HG03175 (cell line): ENCODE measurements at regions not wholly inside any gene's neighbourhood (a gene's known extent, or its start where the extent isn't known, plus 50 kb on each side); places are given as distances from the start of the nearest gene placed in this dataset.
"Not testable (repeated sequence)": the region's sequence is repeated elsewhere in the genome, so short reads cannot be mapped to it uniquely, and the experiment has no call there.

ENCODE experiments used
- ATAC-seq: cut with Tn5 transposase; IDR thresholded peaks from one replicate; pipeline ENCODE4 v1.9.1; 2021; ENCODE audit warnings: mild to moderate bottlenecking, moderate library complexity; ENCODE audit not compliant: unreplicated experiment

DNA sequence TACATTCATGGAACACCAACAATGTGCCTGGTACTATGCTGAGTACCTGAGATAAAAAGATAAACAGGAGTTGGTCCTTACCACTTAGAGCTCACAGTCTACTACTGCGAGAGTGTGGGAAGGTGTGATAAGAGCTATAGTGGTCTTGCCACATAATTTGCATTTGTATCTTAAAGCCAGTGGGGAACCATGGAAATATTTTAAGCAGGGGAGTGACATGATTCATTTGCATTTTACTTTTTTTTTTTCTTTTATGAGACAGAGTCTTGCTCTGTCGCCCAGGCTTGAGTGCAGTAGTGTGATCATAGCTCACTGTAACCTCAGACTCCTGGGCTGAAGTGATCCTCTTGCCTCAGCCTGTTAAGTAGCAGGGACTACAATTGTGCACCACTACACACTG lies 53.6 kb downstream of the SRGAP2 start:
- ATAC-seq, result peak; percentile 94

DNA sequence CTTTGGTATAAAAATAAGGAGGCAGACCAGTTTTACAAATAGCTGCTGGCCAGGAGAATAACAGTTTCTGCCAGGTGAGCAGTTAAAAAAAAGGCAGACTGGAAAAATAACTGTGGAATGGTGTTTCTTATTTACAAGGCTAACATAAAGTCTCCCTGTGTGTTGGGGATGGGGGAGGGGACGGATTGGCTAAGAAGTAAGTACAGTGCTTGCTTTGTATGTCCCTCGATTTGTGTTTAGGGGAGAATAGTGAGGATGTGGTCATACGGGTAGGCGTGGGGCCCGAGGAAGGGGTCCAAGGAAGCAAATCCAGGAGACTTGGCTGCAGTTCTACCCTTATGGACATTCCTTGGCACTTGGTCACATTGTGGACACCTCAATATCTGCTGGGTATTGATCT lies 58.1 kb downstream of the SRGAP2 start:
- not testable (repeated sequence) for ATAC-seq

DNA sequence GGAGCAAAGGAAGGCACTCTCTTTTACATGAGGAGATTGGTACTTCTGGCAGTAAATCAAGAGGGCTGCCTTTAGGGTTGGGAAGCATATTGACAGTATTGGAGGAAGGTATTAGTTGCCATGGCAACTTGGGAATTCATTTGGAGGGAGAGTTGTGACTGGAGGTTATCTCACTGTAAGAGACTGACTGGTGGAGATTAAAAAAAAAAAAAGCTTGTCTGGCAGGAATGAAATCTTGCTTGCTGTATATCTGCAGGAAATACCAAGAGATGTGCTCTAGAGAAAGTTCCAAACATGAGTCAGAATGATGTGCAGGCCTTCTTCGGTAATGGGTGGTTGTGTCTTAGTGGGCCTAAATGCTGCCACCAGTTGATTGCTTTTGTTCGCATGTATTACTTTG lies 59.1 kb downstream of the SRGAP2 start:
- not testable (repeated sequence) for ATAC-seq

DNA sequence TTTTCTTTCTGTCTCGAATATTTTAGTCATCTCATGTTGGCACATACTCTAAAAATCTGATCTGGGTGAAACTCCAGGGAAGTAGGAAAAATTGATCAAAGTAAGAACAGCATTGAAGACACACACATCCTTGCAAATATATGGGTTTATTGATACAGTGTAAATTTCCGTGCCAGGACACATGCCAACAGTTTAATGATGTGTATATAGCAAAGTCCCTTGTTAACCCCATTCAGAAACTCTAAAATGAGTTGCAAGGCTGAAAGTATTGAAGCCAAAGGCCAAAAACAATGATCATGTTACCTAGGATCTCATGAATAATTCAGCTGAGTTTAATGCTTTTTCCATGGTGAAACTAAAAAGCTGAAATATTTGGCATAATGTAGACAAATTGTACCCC lies 61.6 kb downstream of the SRGAP2 start:
- not testable (repeated sequence) for ATAC-seq

DNA sequence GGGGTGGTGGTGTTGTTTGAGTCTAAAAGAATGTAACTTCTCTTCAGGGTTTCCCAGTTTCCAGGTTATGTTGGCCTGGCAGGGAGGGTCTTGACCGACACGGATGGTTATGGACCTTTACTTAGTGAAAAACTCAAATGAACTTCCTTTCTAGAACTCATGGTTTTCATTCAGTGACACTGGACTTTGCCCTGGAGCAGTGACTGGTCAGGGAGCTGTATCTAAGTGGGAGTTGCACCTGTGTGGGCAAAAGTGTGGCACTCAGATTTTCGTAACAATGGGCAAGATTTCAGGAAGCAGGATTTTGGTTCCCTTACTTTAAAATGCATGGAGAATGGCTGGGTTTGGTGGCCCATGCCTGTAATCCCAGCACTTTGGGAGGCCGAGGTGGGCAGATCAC lies 67.8 kb downstream of the SRGAP2 start:
- not testable (repeated sequence) for ATAC-seq

DNA sequence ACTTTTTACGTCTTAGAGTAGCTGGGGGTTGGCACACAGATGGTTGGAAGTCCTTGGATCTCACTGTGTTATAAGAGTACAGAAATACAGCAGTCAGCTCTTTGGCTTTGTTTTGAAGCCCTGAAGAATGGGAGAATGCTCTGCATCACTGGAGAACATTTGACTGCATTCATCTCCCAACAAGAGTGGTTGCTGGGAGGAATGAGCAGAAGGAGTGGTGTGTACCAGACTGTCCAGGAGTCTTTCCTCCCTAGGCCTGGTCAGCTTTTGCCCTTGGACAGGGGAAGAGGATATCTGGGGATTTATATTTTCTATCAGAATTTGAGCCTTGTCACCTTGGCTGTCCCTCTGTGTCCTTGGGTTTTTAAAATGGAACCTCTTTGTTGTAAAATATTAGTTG lies 69.8 kb downstream of the SRGAP2 start:
- not testable (repeated sequence) for ATAC-seq

DNA sequence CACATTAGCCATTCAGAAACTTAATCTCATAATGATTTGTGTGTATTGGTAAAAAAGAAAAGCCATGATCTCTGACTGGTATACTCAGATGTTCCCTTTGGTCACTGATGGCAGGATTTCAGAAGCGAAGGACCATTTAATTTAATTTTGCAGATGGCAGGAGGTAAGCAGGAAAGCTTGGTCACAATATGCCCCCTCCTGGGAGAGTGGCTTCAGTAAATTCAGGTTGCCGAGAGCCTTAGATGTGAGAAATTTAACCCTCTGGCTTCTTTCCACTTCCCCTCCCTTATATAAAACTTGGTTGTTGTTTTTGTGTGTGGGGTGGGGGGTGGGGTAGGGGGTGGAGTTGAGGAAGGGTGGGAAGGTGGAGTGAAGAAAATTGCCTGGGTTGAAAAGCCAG lies 72.8 kb downstream of the SRGAP2 start:
- ATAC-seq, result not testable (repeated sequence)

DNA sequence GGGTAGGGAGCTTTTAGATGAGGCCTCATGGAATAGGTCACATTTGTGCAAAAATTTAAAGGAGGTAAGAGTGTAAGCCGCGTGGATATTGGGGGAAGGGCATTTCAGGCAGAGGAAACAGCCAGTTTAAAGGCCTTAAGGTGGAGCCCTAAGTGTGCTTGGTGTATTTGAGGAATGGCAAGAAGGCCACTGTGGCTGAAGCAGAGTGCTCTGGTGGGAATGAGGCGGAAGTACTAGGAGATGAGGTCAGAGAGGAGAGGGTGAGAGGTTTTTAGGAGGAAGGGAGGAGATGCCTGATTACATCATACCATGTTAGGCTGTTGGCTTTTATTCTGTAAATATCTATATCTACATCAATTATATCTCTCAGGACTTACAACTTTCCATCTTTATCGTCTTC lies 75.3 kb downstream of the SRGAP2 start:
- ATAC-seq, result not testable (repeated sequence)

DNA sequence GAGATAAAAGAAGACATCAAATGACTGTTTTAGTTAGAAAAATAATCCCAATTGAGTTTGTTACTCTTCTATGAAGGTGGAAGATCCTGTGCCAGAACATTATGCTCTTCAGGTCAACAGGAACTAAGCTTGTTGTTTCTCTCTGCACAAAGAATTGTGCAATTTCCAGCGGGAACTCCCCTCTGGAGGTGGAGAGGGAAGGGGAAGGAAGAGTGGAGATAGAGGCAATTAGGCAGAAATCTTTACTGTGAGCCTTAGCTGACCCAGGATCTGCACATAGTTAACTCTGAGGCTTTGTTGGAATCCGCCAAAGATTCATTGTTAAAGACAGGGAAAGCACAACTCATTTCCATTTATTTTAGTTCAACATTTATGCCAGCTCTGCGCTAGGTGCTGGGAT lies 77.3 kb downstream of the SRGAP2 start:
- ATAC-seq, result not testable (repeated sequence)

DNA sequence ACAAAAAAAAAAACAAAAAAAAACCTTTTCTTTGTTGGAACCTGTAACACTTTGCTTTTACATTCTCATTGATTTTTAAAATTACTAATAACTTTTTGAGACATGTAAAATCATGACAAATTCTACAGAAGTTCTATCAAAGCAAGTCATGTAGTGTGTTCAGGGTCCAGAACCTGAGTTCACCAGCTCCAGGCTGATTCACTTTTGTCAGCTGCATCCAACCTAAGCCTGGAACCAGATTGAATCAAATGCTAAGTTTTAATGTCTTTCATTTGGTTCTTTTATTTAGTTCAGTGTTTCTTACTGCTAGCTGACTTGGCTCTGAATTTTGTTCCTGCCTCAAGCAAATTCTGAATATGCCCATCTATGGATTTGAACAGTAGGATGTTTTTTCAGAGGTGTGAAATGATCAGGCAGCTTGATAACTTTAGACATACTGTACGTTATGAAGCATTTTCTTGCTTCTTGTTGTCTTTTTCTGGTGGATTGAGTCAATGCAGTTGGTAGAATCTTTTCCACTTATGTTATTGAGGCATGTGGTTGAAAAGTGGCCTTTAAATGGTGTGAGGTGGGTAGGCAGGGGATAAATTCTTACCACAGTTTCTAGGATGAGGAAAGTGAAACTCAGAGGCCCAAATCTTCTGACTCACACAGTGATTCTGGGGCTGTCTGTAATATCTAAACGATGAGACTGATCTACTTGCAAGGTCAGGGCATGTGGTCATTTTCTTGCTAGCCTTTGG lies 78.7 kb downstream of the SRGAP2 start:
- ATAC-seq, result peak; percentile 79

DNA sequence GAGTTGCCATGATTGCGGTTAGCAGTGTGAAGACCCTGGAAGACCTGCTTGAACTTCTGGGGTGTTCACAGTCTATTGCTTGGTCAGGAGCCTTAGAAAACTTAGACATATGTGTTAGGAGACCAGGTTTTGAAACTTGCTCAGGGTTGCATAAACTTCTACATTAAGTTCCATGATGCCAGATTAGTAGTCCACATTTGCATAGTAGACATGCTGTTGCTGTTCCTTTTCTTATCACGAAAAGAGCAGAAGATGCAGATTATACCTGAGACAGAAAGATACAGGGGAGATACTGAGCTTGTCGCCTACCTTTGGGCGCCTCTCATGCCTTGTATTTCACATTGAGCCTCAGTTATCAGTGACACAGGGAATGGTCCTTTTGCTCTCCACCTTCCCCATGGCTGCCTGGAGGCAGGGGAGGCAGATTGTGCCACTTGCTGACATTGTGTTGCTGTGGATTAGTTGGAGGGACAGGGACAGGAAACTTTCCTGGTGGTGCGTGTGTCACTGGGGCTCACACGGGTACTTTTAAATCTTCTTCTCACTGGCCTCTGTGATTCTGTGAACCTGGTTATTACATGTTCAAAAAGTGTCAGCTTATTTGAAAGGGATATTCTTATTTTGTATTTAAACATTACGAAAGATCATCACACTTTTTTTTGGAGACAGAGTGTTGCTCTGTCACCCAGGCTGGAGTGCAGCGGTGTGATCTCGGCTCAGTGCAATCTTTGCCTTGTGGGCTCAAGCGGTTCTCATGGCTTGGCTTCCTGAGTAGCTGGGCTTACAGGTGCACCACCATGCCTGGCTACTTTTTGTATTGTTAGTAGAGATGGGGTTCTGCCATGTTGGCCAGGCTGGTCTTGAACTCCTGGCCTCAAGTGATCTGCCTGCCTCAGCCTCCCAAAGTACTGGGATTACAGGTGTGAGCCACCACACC lies 82.0 kb downstream of the SRGAP2 start:
- ATAC-seq, result not testable (repeated sequence)

DNA sequence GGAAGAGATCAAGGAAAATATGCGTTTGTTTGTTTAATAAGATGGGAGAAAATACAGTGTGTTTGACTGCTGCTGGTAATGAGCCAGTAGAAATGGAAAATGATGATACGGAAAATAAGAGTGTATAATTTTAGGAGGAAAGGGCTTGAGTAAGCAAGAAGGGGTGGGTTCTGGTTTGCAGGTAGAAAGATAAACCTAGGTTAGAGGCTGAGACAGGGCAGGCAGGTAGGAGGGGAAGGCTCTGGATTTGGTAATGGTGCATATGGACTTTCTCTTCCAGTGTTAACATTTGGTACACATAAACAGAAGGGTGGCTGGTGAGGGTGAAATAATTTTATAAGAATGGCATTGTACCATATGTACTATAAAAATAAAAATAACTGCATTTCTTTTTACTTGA lies 84.4 kb downstream of the SRGAP2 start:
- ATAC-seq, result not testable (repeated sequence)

DNA sequence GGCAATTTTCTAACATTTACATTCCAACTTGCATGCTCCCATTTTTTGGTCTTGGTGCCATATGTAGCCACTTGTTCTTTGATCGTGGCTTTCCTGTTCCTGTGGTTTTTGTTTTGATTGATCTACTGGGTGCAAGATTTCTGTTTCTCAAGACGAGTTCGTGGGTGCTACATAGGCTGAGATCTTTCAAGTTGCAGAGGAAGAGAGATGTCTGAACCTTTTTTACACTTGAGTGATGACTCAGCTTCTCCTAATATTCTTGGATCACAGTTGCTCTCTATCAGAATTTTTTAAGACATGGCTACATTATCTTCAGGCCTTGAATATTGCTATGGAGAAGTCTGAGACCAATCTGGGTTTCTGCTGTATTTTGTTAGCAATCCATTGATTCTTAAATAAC lies 85.1 kb downstream of the SRGAP2 start:
- peak; percentile 44 for ATAC-seq

DNA sequence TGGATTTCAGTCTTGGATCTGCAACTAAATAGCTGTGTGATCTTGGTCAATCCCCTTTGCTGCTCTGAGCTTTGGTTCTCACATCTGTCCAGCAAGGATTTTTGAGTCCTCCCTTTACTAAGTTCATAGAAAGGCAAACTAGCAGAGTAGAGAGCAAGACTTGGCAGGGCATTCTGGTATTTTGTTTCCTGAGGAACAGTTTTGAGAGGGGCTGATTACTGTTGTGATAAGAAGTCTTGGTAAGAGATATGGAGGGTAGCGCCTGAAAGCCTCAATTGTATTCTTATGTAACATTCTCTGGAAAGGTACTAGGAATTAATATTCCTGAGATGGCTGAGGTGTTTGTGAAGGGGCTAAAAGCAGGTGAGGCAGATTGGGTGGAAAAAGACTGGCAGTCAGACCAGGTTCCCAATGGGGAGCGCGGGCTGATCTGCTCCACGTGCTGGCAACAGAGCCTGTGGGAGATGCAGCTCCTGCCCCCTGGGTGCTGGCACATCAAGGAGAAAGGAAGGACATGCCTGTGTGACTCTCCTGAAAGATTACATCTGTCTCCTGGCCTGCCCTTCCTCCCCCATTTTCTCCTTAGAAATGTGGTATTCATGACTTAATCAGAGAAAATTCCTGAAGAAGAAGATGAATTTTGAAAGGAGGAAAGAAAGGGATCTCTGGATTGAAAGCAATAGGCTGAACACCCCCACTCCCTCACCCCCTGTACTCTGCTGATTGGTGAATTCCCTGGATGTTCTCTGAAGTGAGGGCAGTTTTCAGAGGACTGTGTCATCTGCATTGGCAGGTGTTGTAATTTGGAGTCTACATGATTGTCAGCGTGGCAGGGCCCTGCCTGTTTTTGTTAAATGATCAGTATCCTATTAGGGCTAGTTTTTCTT lies 94.0 kb downstream of the SRGAP2 start:
- ATAC-seq, result not testable (repeated sequence)

DNA sequence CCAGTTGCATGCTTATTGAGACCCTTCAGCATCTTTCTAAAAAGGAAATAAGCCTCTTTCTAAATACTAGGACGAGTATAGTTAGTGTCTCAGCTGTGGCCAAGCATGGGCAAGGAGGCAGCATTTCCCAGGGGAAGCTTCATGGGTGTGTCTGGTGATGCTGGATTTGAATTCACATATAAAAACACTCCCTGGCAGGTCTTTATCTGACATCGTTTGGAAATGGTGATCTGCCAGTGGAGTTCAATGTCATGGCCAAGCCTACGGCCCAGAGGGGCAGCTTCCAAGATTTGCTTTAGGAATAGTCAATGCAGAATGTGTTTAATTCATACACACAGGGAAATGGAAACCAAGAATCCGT lies 94.7 kb downstream of the SRGAP2 start:
- ATAC-seq, result not testable (repeated sequence)

DNA sequence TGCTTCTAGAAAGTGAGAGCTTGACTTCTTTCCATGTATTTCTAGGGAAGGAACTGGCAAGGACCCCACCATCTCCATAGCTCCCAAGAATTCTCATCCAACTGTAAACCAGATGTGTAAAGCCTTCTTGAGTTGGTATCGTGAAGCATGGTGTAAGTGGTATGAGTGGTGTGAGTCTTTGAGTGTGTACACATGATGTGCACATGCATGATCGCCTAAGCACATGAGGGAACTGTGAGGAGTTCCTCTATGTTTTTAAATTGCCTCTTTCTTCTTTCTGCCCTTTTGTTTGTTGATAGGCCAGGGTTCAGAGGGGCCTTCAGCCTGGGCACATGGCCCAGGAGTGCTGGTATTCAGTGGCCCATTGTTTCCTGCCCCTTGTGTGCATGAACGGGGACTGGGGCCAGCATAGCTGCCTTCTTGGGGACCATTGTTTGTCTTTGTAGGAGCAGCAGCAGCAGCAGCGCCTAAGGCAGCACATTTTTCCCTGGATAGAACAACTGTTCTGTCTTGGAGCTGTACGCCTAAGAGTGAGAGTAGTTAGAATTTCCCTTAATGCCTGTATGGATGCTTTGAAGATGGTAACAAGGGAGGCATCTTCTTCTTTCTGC lies 95.9 kb downstream of the SRGAP2 start:
- not testable (repeated sequence) for ATAC-seq

DNA sequence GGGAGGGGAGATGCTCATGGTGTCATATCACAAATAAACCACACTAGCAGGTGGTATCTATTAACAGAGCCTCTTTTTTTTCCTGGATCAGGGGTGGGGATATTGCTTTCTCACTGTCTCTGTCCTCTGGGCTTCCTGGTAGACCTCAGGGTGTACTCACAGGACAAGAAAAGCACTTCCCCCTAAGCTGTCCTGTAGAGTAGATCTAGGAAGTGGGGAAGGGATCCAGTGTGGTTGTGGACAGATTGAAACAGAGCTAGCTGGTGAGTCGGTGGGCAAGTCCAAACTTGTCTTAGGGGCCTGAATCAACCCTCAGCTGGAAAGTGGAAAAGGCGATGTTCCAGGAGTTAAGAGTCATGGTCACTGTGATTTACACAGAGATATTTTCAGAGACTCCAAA lies 96.6 kb downstream of the SRGAP2 start:
- ATAC-seq, result not testable (repeated sequence)

DNA sequence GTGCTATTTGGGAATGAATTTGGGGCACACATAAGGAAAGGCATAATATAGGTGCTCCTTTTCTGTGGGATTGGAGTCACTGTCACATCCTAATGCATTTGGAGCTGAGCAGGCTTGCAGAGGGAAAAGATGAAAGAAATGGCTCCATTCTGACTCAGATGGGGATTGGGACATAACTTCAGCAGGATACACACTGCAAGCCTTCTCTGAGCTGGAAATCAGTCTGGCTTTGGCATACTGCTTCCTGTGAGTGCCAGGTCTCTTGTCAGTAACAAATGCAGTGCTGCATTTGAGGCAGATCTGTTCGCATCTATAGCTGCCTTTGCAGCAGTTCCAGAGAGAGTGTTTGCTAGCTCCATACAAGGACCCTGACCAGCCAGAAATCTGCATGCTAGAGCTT lies 98.7 kb downstream of the SRGAP2 start:
- ATAC-seq, result not testable (repeated sequence)

DNA sequence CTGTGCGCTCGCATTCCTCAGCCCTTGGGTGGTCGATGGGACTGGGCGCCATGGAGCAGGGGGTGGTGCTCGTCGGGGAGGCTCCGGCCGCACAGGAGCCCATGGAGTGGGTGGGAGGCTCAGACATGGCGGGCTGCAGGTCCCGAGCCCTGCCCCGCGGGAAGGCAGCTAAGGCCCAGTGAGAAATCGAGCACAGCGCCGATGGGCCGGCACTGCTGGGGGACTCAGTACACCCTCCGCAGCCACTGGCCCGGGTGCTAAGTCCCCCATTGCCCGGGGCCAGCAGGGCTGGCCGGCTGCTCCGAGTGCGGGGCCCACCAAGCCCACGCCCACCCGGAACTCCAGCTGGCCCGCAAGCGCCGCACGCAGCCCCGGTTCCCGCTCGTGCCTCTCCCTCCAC lies 104.1 kb downstream of the SRGAP2 start:
- ATAC-seq, result not testable (repeated sequence)

DNA sequence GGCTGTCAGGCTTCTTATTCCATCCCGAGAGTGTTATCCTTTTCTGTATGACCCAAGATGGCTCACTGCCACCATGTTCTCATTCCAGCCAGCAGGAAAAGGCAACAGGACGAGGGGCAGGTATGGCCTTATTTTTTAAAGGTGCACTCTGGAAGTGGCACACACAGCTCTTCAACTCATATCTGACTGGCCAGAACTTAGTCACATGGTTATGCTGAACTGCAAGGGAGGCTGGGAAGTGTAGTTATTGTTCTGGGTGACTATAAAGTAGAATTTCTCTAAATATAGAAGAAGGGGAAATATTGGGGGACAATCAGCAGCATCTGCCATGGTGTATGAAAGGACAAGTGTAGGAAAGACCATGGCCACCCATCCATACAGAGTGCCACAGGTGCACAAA lies 107.6 kb downstream of the SRGAP2 start:
- not testable (repeated sequence) for ATAC-seq
